Muscle of leg (tissue), 3 donors: ENCODE measurements at regions not wholly inside any gene's neighbourhood (a gene's known extent, or its start where the extent isn't known, plus 50 kb on each side); places are given as distances from the start of the nearest gene placed in this dataset.

Experiments used
- DNase-seq: peaks from one replicate; pipeline ENCODE4 v3.0.0; 2013
- H3K27ac ChIP-seq: one replicate; pipeline ENCODE4 v1.5.1; 2013; ENCODE audit warnings: mild to moderate bottlenecking, low read length, control low read depth
- H3K27me3 ChIP-seq: one replicate; pipeline ENCODE4 v1.6.1; 2013; ENCODE audit warnings: low read length; ENCODE audit not compliant: control insufficient read depth, insufficient read depth
- H3K36me3 ChIP-seq: one replicate; pipeline ENCODE4 v1.6.1; 2013; ENCODE audit warnings: low read length; ENCODE audit not compliant: control insufficient read depth, insufficient read depth
- H3K4me1 ChIP-seq: one replicate; pipeline ENCODE4 v1.6.1; 2013; ENCODE audit warnings: low read length; ENCODE audit not compliant: control insufficient read depth, insufficient read depth
- H3K4me3 ChIP-seq: one replicate; pipeline ENCODE4 v1.5.1; 2013; ENCODE audit warnings: low read length, control low read depth
- H3K9me3 ChIP-seq: replicated peaks from 2 replicates; pipeline ENCODE4 v1.6.1; 2013; ENCODE audit warnings: low read depth, low read length; ENCODE audit not compliant: control insufficient read depth
- WGBS: methylation state at CpG from one replicate; pipeline ENCODE4 v1.1.5; 2013; ENCODE audit warnings: missing lambda C conversion rate; ENCODE audit not compliant: insufficient coverage; 5-methylcytosine and 5-hydroxymethylcytosine counted together

DNA sequence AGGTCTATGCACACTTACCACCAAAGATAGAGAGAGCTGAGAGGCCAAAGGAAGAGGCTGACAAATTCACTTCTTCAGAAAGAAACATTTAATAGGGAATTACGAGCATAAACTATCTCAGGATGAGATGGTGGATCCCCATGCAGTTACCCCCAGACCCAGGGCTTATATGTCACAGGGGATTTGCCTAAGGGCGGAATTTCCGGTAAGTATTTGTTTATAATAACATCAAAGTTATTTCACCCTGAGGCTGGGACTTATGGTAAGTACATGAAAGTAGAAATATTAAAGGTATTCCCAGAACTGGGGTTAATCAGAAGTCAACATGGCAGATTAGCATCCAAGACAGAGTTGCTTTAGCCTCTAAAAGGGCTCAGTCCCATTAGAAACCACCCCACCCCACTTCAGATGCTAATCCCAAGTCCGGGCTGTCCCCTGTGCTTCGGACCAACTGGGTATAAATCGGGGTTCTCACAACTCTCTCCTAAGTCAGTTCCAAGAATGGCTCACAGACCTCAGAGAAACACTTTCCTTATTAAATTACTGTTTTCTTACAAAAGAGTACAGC, 247.4 kb upstream of the ZP4 start:
- H3K9me3 ChIP-seq, result no peaks in the 10 kb centered on the region
- WGBS, result 90% methylated on average over 2 of the region's 6 CpGs
- H3K36me3 ChIP-seq, result no peaks in the 10 kb centered on the region

DNA sequence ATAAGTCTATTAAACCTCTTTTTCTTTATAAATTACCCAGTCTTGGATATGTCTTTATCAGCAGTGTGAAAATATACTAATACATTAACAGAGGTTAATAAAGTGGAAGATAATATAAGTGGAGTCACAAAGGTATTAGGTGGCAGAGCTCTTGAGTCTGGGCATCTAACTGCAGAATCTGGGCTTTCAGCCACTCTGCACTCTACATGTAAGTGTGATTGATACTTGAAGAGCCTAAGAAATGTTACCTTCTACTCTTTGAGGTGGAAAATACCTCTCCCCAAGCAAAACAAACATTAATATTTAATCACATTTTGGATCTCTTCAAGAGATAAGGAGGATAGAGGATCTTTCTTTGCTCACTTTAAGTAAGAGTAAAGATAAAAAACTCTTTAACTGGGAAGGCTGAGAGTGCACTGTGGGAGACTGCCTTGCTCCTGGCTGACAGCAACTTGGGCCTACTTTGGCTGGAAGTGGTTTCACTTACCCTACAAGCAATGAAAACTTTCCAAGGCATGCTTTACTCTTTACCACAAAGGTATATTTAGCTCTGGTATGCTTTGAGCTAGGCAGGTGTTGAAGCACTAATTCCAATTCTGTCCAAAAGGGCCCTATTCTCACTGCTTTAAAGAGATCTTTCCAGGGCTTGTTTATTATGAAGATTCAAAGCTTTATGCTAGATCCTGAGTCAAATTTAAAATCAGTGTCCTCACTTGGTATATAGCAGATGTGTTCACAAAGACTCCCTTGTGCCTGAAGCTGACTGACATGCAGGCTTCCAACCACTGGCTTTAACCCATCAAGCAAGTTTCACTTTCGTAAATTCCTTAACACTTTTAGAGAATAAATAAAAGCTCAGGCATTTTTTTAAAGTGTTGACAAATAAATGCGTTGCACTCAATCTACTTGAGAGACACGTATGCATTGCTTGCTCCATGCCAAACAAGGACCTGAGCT, 245.3 kb upstream of the ZP4 start:
- DNase-seq, result peak; percentile 12
- H3K27ac ChIP-seq, result peak overlapping the region; percentile 24
- peaks cover 1% of the 10 kb centered on the region for H3K4me1 ChIP-seq
- no peaks in the 10 kb centered on the region for H3K27me3 ChIP-seq
- H3K36me3 ChIP-seq, result no peaks in the 10 kb centered on the region
- no peak overlapping the region for H3K4me3 ChIP-seq
- no CpG with 5 or more reads among the region's 3 CpGs for WGBS
- no peaks in the 10 kb centered on the region for H3K9me3 ChIP-seq

More for the DNA sequence above, 247.4 kb upstream of the ZP4 start:
- peaks cover 6% of the 10 kb centered on the region for H3K4me1 ChIP-seq
- H3K27me3 ChIP-seq, result no peaks in the 10 kb centered on the region
- H3K27ac ChIP-seq, result no peak overlapping the region
- no peak for DNase-seq
- H3K4me3 ChIP-seq, result no peak overlapping the region

GRCh38 chr1:238129677-238130076, 239.0 kb upstream of the ZP4 start:
- no peaks in the 10 kb centered on the region for H3K4me1 ChIP-seq
- no peaks in the 10 kb centered on the region for H3K27me3 ChIP-seq
- H3K36me3 ChIP-seq, result no peaks in the 10 kb centered on the region
- H3K27ac ChIP-seq, result no peak overlapping the region
- WGBS, result no CpG with 5 or more reads among the region's 2 CpGs
- no peak for DNase-seq
- no peak overlapping the region for H3K4me3 ChIP-seq
- H3K9me3 ChIP-seq, result no peaks in the 10 kb centered on the region

DNA sequence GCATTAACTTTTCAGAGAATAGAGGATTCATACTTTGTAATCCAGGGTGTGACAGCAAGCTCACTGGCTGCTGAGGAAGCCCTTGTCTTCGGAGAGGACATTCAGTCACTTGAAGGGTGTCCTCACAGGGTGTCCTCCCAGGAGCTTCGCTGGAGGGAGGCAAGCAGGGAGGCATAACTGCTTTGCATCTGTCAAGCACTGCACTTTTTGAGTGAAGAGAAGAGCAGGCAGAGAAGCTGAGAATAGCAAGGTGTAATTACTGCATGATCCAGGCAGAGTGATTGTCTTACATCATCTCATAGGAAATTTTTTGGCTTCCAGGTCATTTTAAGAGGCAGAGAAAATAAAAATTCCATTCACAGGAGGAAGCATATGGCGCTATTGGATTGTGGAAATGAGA, 232.5 kb upstream of the ZP4 start:
- Histone ChIP-seq H3K27ac (no peak overlapping the region), H3K4me3 (no peak overlapping the region), H3K4me1 (no peaks in the 10 kb centered on the region), H3K27me3 (no peaks in the 10 kb centered on the region), H3K36me3 (no peaks in the 10 kb centered on the region), H3K9me3 (no peaks in the 10 kb centered on the region)
- no peak for DNase-seq
- 77% methylated on average over 2 of the region's 3 CpGs for WGBS

- no peak for DNase-seq
- H3K4me3 ChIP-seq, result no peak overlapping the region
- no peaks in the 10 kb centered on the region for H3K36me3 ChIP-seq
- H3K27me3 ChIP-seq, result no peaks in the 10 kb centered on the region
- no peak overlapping the region for H3K27ac ChIP-seq
- H3K4me1 ChIP-seq, result no peaks in the 10 kb centered on the region
- WGBS, result no CpG with 5 or more reads among the region's 1 CpG
- H3K9me3 ChIP-seq, result no peaks in the 10 kb centered on the region
Observed at GRCh38 chr1:238119861-238120260, 229.1 kb upstream of the ZP4 start.

GRCh38 chr1:238119060-238119459, 228.3 kb upstream of the ZP4 start:
- H3K4me3 ChIP-seq, result no peak overlapping the region
- no peaks in the 10 kb centered on the region for H3K4me1 ChIP-seq
- H3K36me3 ChIP-seq, result no peaks in the 10 kb centered on the region
- WGBS, result 51% methylated on average over 3 of the region's 4 CpGs
- no peaks in the 10 kb centered on the region for H3K27me3 ChIP-seq
- no peak for DNase-seq
- no peak overlapping the region for H3K27ac ChIP-seq
- H3K9me3 ChIP-seq, result no peaks in the 10 kb centered on the region

- Histone ChIP-seq H3K4me1 (no peaks in the 10 kb centered on the region), H3K27ac (no peak overlapping the region), H3K27me3 (no peaks in the 10 kb centered on the region), H3K36me3 (no peaks in the 10 kb centered on the region), H3K4me3 (no peak overlapping the region), H3K9me3 (no peaks in the 10 kb centered on the region)
- no CpG with 5 or more reads among the region's 3 CpGs for whole genome bisulfite sequencing
- DNase-seq, result no peak
Observed at GRCh38 chr1:238115852-238116251, 225.1 kb upstream of the ZP4 start.

DNA sequence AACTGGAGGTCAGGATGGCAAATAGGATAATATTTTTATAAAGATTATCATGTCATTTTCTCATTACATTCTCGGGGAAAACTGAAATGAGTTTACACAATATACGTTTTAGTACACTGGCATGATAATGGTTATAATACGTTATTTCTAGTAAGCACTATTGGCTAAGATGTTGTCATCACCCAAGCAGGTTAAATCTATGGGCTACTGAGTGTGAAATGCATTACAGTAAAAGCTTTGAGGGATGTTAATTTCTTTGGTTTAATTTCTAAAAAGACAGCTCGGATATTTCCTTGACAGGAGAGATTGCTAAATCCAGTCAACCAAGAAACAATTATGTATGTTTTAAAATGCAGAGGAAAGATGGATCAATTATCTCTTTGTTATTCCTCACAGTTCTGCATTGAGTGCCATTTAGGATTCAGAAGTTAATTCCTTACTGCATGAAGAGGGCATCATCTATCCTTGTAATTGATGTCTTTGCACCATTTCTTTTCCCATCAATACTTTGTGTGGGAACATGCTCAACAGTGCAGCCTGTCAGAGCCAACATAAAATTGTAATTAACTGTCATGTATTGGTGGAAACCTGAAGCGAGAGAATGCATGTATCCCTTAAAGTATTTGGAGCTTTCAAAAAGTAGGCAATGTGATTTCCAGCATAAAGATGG, 222.4 kb upstream of the ZP4 start:
- no peaks in the 10 kb centered on the region for H3K4me1 ChIP-seq
- no peaks in the 10 kb centered on the region for H3K9me3 ChIP-seq
- no peaks in the 10 kb centered on the region for H3K36me3 ChIP-seq
- no peaks in the 10 kb centered on the region for H3K27me3 ChIP-seq
- no peak overlapping the region for H3K4me3 ChIP-seq
- DNase-seq, result no peak
- H3K27ac ChIP-seq, result no peak overlapping the region
- WGBS, result 88% methylated on average over 1 of the region's 5 CpGs

- peak; percentile 3 for DNase-seq
- Histone ChIP-seq H3K9me3 (no peaks in the 10 kb centered on the region), H3K4me1 (no peaks in the 10 kb centered on the region), H3K36me3 (no peaks in the 10 kb centered on the region), H3K27me3 (no peaks in the 10 kb centered on the region), H3K4me3 (no peak overlapping the region), H3K27ac (no peak overlapping the region)
- no CpG with 5 or more reads among the region's 2 CpGs for WGBS
Observed at GRCh38 chr1:238111516-238111915, 220.8 kb upstream of the ZP4 start.

- H3K4me1 ChIP-seq, result no peaks in the 10 kb centered on the region
- H3K36me3 ChIP-seq, result no peaks in the 10 kb centered on the region
- WGBS, result 62% methylated on average over 1 of the region's 1 CpG
- H3K27me3 ChIP-seq, result no peaks in the 10 kb centered on the region
- H3K4me3 ChIP-seq, result no peak overlapping the region
- no peak for DNase-seq
- no peak overlapping the region for H3K27ac ChIP-seq
- no peaks in the 10 kb centered on the region for H3K9me3 ChIP-seq
Observed at GRCh38 chr1:238111081-238111480, 220.4 kb upstream of the ZP4 start.
